HL-60 (cell line): ENCODE measurements at regions not wholly inside any gene's neighbourhood (a gene's known extent, or its start where the extent isn't known, plus 50 kb on each side); places are given as distances from the start of the nearest gene placed in this dataset.

Experiments
- CTCF ChIP-seq: IDR thresholded peaks from one replicate; pipeline ENCODE4 v1.5.1; 2011; ENCODE audit warnings: low read length, control low read depth, inconsistent platforms; ENCODE audit not compliant: insufficient read depth
- REST ChIP-seq: IDR thresholded peaks from 2 replicates; pipeline ENCODE4 v1.6.1; 2012; ENCODE audit warnings: low read depth; ENCODE audit not compliant: insufficient replicate concordance

- no peak for TF ChIP-seq CTCF
- no peak for TF ChIP-seq REST
Measured at GRCh38 chr4:176989186-176989585, 196.5 kb upstream of the VEGFC start.
